ENCODE measurements at regions not wholly inside any gene's neighbourhood (a gene's known extent, or its start where the extent isn't known, plus 50 kb on each side); places are given as distances from the start of the nearest gene placed in this dataset.

- TF ChIP-seq TOX (CRISPR knock-in tag; IDR thresholded peaks at IDR 0.05; ENCODE audit: borderline replicate concordance) (no peak), BACH2 (CRISPR knock-in tag; IDR thresholded peaks at IDR 0.05; ENCODE audit: borderline replicate concordance) (no peak), CSRNP3 (CRISPR knock-in tag; IDR thresholded peaks at IDR 0.05) (no peak), CREB5 (CRISPR knock-in tag; IDR thresholded peaks at IDR 0.05; ENCODE audit: low read depth) (no peak), ESRRG (CRISPR knock-in tag; IDR thresholded peaks at IDR 0.05) (no peak), TSHZ2 (CRISPR knock-in tag; IDR thresholded peaks at IDR 0.05) (no peak), ARNTL (CRISPR knock-in tag; IDR thresholded peaks at IDR 0.05; ENCODE audit: borderline replicate concordance, low read depth) (no peak), ZFP30 (CRISPR knock-in tag; IDR thresholded peaks at IDR 0.05) (no peak), RARB (CRISPR knock-in tag; IDR thresholded peaks at IDR 0.05) (no peak), PATZ1 (CRISPR knock-in tag; IDR thresholded peaks at IDR 0.05; ENCODE audit: borderline replicate concordance) (no peak)
Measured at GRCh38 chr2:76613330-76613729, 902.6 kb upstream of the GCFC2 start.

Data from SK-N-SH treated with all-trans-retinoic acid at 6 μM for 48 hours (cell line).